GM18505 (cell line): ENCODE measurements at regions not wholly inside any gene's neighbourhood (a gene's known extent, or its start where the extent isn't known, plus 50 kb on each side); places are given as distances from the start of the nearest gene placed in this dataset.

ENCODE experiments used
- ATAC-seq: cut with Tn5 transposase; IDR thresholded peaks from one replicate; pipeline ENCODE4 v1.9.1; 2021; ENCODE audit not compliant: unreplicated experiment
- POLR2A ChIP-seq: IDR thresholded peaks from 4 replicates; pipeline ENCODE4 v1.6.1; 2011; ENCODE audit warnings: borderline replicate concordance; ENCODE audit not compliant: insufficient read depth, insufficient read length; ENCODE audit errors: extremely low read depth

- ATAC-seq = no peak
- no peak for TF ChIP-seq POLR2A
These were observed 157.9 kb upstream of the C11orf87 start for GRCh38 chr11:109264128-109264527.

GRCh38 chr11:109267293-109268095, 154.5 kb upstream of the C11orf87 start:
- ATAC-seq = no peak
- no peak for TF ChIP-seq POLR2A

- ATAC-seq = no peak
- TF ChIP-seq POLR2A = no peak
These were observed 146.1 kb upstream of the C11orf87 start for GRCh38 chr11:109275931-109276330.

- TF ChIP-seq POLR2A = no peak
- ATAC-seq = no peak
These were observed 136.5 kb upstream of the C11orf87 start for GRCh38 chr11:109285465-109285864.

- TF ChIP-seq POLR2A = no peak
- ATAC-seq = no peak
These were observed 130.4 kb upstream of the C11orf87 start for GRCh38 chr11:109291553-109291952.

GRCh38 chr11:109298865-109299264, 123.1 kb upstream of the C11orf87 start:
- no peak for ATAC-seq

GRCh38 chr11:109300211-109300610, 121.8 kb upstream of the C11orf87 start:
- no peak for TF ChIP-seq POLR2A
- no peak for ATAC-seq

More at GRCh38 chr11:109298865-109299264, 123.1 kb upstream of the C11orf87 start:
- no peak for TF ChIP-seq POLR2A

GRCh38 chr11:109302591-109303334, 119.2 kb upstream of the C11orf87 start:
- no peak for TF ChIP-seq POLR2A
- ATAC-seq = no peak

GRCh38 chr11:109303342-109303741, 118.6 kb upstream of the C11orf87 start:
- no peak for ATAC-seq
- TF ChIP-seq POLR2A = no peak

GRCh38 chr11:109304159-109304558, 117.8 kb upstream of the C11orf87 start:
- no peak for TF ChIP-seq POLR2A
- ATAC-seq = no peak

GRCh38 chr11:109305009-109305408, 117.0 kb upstream of the C11orf87 start:
- ATAC-seq = no peak
- TF ChIP-seq POLR2A = no peak

- ATAC-seq = no peak
- TF ChIP-seq POLR2A = no peak
These were observed 115.7 kb upstream of the C11orf87 start for GRCh38 chr11:109306322-109306721.

- no peak for TF ChIP-seq POLR2A
- ATAC-seq = no peak
These were observed 114.6 kb upstream of the C11orf87 start for GRCh38 chr11:109307366-109307765.

GRCh38 chr11:109308551-109308950, 113.4 kb upstream of the C11orf87 start:
- no peak for ATAC-seq
- TF ChIP-seq POLR2A = no peak
